HG02588 (cell line): ENCODE measurements at regions not wholly inside any gene's neighbourhood (a gene's known extent, or its start where the extent isn't known, plus 50 kb on each side); places are given as distances from the start of the nearest gene placed in this dataset.

Experiments
- ATAC-seq: cut with Tn5 transposase; IDR thresholded peaks from one replicate; pipeline ENCODE4 v1.9.1; 2021; ENCODE audit warnings: mild to moderate bottlenecking, moderate library complexity; ENCODE audit not compliant: unreplicated experiment

- ATAC-seq: no peak
Measured at GRCh38 chr12:85669911-85670310, 166.3 kb downstream of the RASSF9 start.

GRCh38 chr12:85672436-85672835, 163.8 kb downstream of the RASSF9 start:
- no peak for ATAC-seq

- ATAC-seq: no peak
Measured at GRCh38 chr12:85673921-85674420, 162.2 kb downstream of the RASSF9 start.

GRCh38 chr12:85676816-85677749, 159.1 kb downstream of the RASSF9 start:
- ATAC-seq: no peak

- no peak for ATAC-seq
Measured at GRCh38 chr12:85679296-85679695, 156.9 kb downstream of the RASSF9 start.

GRCh38 chr12:85680881-85681280, 155.3 kb downstream of the RASSF9 start:
- no peak for ATAC-seq

- no peak for ATAC-seq
Measured at GRCh38 chr12:85681333-85681732, 154.9 kb downstream of the RASSF9 start.

GRCh38 chr12:85683051-85683450, 153.2 kb downstream of the RASSF9 start:
- no peak for ATAC-seq

- ATAC-seq: no peak
Measured at GRCh38 chr12:85688837-85689236, 147.4 kb downstream of the RASSF9 start.

GRCh38 chr12:85690146-85690545, 146.1 kb downstream of the RASSF9 start:
- ATAC-seq: no peak

- ATAC-seq: no peak
Measured at GRCh38 chr12:85693093-85693665, 143.0 kb downstream of the RASSF9 start.

GRCh38 chr12:85695097-85695715, 141.0 kb downstream of the RASSF9 start:
- no peak for ATAC-seq

GRCh38 chr12:85697003-85697402, 139.2 kb downstream of the RASSF9 start:
- ATAC-seq: no peak

- no peak for ATAC-seq
Measured at GRCh38 chr12:85698937-85699336, 137.3 kb downstream of the RASSF9 start.

GRCh38 chr12:85708775-85709174, 127.4 kb downstream of the RASSF9 start:
- ATAC-seq: no peak

- ATAC-seq: no peak
Measured at GRCh38 chr12:85711735-85712390, 124.3 kb downstream of the RASSF9 start.

GRCh38 chr12:85713373-85713772, 122.8 kb downstream of the RASSF9 start:
- no peak for ATAC-seq

GRCh38 chr12:85714425-85714824, 121.8 kb downstream of the RASSF9 start:
- ATAC-seq: no peak

GRCh38 chr12:85720308-85721033, 115.7 kb downstream of the RASSF9 start:
- ATAC-seq: no peak

- ATAC-seq: no peak
Measured at GRCh38 chr12:85725991-85726390, 110.2 kb downstream of the RASSF9 start.
